Lower leg skin (tissue), 3 donors: ENCODE measurements at regions not wholly inside any gene's neighbourhood (a gene's known extent, or its start where the extent isn't known, plus 50 kb on each side); places are given as distances from the start of the nearest gene placed in this dataset.

Source experiments
- CTCF ChIP-seq, 3 donors: fragments of 450-650 bp; IDR thresholded peaks; one replicate each; pipeline ENCODE4 v1.5.1; 2016; ENCODE audit warnings: antibody characterized with exemption in 3 of 3, mild to moderate bottlenecking in 3 of 3, moderate library complexity in 2 of 3
- POLR2A ChIP-seq, 2 donors: fragments of 450-650 bp; IDR thresholded peaks; one replicate each; pipeline ENCODE4 v1.6.1; 2016 to 2017; ENCODE audit warnings: antibody characterized with exemption in 2 of 2, mild to moderate bottlenecking in 1 of 2, moderate library complexity in 1 of 2

- no peak for TF ChIP-seq CTCF (IDR thresholded peaks at IDR 0.05)
- TF ChIP-seq POLR2A (IDR thresholded peaks at IDR 0.05) = no peak
Observed at GRCh38 chr15:53346583-53346982, 412.9 kb downstream of the WDR72 start.
